Gastroesophageal sphincter (tissue), 4 donors: ENCODE measurements at regions not wholly inside any gene's neighbourhood (a gene's known extent, or its start where the extent isn't known, plus 50 kb on each side); places are given as distances from the start of the nearest gene placed in this dataset.

Experiments
- ATAC-seq: fragments of 150-250 bp; one replicate; pipeline ENCODE4 v1.9.1; 2016; ENCODE audit warnings: mild to moderate bottlenecking, moderate library complexity
- H3K27ac ChIP-seq, 4 donors: fragments of 200-600 bp; sonication (generic) in 3 of 4; 1 replicate in 3 of 4; 2 replicates in 1 of 4; pipeline ENCODE4 v1.5.1; 2016 to 2019
- H3K27me3 ChIP-seq: fragments of 200-600 bp; sonication (generic); one replicate; pipeline ENCODE4 v1.5.1; 2019
- H3K36me3 ChIP-seq, 2 donors: fragments of 200-600 bp; sonication (generic); one replicate each; pipeline ENCODE4 v1.5.1; 2019; ENCODE audit warnings: control low read depth in 1 of 2
- H3K4me1 ChIP-seq, 3 donors: fragments of 200-600 bp; sonication (generic); 1 replicate in 2 of 3; 2 replicates in 1 of 3; pipeline ENCODE4 v1.5.1; 2016 to 2019; ENCODE audit warnings: control low read depth in 2 of 3
- H3K4me3 ChIP-seq, 2 donors: fragments of 200-600 bp; sonication (generic); one replicate each; pipeline ENCODE4 v1.5.1; 2019; ENCODE audit warnings: mild to moderate bottlenecking in 1 of 2, moderate library complexity in 1 of 2
- H3K9me3 ChIP-seq, 3 donors: fragments of 200-600 bp; sonication (generic); one replicate each; pipeline ENCODE4 v1.5.1; 2017 to 2019; ENCODE audit warnings: control low read depth in 2 of 3
- EP300 ChIP-seq: sonication (generic); formaldehyde crosslinking; IDR thresholded peaks from one replicate; pipeline ENCODE4 v1.6.1; 2017; ENCODE audit warnings: antibody characterized with exemption, mild to moderate bottlenecking
- POLR2A ChIP-seq, 2 donors: fragments of 450-650 bp; IDR thresholded peaks; one replicate each; pipeline ENCODE4 v1.6.1; 2017; ENCODE audit warnings: antibody characterized with exemption in 2 of 2, mild to moderate bottlenecking in 2 of 2, moderate library complexity in 1 of 2
- POLR2AphosphoS5 ChIP-seq: sonication (generic); formaldehyde crosslinking; IDR thresholded peaks from one replicate; pipeline ENCODE4 v1.6.1; 2017; ENCODE audit warnings: antibody characterized with exemption
- WGBS, 2 donors: methylation state at CpG; one replicate each; pipeline ENCODE4 v1.1.5; 2018; ENCODE audit warnings: low coverage in 1 of 2; 5-methylcytosine and 5-hydroxymethylcytosine counted together
- TF ChIP-seq, protein P1 (sequence below), 4 experiments: fragments of 200-600 bp in 2 of 4; fragments of 450-650 bp in 2 of 4; sonication (generic) in 1 of 4; IDR thresholded peaks; one replicate each; pipeline ENCODE4 v1.5.1; 2017 to 2019; ENCODE audit warnings: antibody characterized with exemption in 4 of 4, mild to moderate bottlenecking in 2 of 4, moderate library complexity in 2 of 4

- 72 to 73% methylated on average over 3 of the region's 3 CpGs for WGBS, 2 donors
- no peaks in the 10 kb centered on the region for H3K36me3 ChIP-seq
Observed at GRCh38 chr18:47552783-47553182, 301.3 kb upstream of the SKOR2 start.

GRCh38 chr18:47550611-47551010 is 299.2 kb upstream of the SKOR2 start:
- Histone ChIP-seq H3K9me3 (no peaks in the 10 kb centered on the region), H3K27ac (no peak overlapping the region), H3K4me3 (no peak overlapping the region), H3K27me3 (peaks cover 11% of the 10 kb centered on the region), H3K36me3 (no peaks in the 10 kb centered on the region), H3K4me1 (no peaks in the 10 kb centered on the region)
- TF ChIP-seq POLR2A (IDR thresholded peaks at IDR 0.05), result no peak
- TF ChIP-seq, protein P1, sequence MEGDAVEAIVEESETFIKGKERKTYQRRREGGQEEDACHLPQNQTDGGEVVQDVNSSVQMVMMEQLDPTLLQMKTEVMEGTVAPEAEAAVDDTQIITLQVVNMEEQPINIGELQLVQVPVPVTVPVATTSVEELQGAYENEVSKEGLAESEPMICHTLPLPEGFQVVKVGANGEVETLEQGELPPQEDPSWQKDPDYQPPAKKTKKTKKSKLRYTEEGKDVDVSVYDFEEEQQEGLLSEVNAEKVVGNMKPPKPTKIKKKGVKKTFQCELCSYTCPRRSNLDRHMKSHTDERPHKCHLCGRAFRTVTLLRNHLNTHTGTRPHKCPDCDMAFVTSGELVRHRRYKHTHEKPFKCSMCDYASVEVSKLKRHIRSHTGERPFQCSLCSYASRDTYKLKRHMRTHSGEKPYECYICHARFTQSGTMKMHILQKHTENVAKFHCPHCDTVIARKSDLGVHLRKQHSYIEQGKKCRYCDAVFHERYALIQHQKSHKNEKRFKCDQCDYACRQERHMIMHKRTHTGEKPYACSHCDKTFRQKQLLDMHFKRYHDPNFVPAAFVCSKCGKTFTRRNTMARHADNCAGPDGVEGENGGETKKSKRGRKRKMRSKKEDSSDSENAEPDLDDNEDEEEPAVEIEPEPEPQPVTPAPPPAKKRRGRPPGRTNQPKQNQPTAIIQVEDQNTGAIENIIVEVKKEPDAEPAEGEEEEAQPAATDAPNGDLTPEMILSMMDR (IDR thresholded peaks at IDR 0.05), result no peak
- TF ChIP-seq EP300, result no peak
- TF ChIP-seq POLR2AphosphoS5, result no peak
- ATAC-seq, result no peak
- 25 to 86% methylated on average over 1 of the region's 2 CpGs for WGBS, 2 donors

More at GRCh38 chr18:47552783-47553182, 301.3 kb upstream of the SKOR2 start:
- Histone ChIP-seq H3K27me3 (peaks cover 10% of the 10 kb centered on the region), H3K4me1 (no peaks in the 10 kb centered on the region), H3K9me3 (no peaks in the 10 kb centered on the region), H3K4me3 (no peak overlapping the region), H3K27ac (no peak overlapping the region)
- TF ChIP-seq EP300 (no peak), POLR2AphosphoS5 (no peak), POLR2A (IDR thresholded peaks at IDR 0.05) (no peak)
- TF ChIP-seq, protein P1 (IDR thresholded peaks at IDR 0.05), result no peak
- no peak for ATAC-seq

DNA sequence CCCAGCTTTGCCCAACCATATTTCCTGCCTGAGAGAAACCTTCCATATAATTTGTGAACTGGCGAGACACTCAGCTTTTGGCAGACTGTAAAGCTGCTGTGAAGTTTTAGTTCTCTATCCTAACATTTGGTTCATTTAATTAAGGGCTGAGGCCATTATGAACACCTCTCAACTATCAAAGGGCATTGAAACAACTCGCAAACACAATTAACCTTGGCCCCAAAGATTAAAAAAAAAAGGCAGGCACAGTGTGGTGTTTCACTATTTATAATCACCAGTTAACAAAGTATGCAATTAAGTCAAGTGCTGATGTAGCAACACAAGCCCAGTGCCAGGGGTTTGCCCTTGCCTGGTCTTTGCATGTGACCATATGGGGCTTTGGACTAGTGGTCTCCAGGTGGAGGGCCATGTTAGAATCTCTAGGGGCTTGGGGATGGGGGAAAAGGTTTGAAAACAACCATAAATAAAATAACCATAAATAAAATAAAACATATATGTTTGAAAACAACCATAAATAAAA is 297.6 kb upstream of the SKOR2 start:
- H3K27ac ChIP-seq, result no peak overlapping the region
- H3K36me3 ChIP-seq, result no peaks in the 10 kb centered on the region
- no peaks in the 10 kb centered on the region for H3K4me1 ChIP-seq
- 29% methylated on average over 2 of the region's 2 CpGs; no CpG with 5 or more reads in 1 of the 2 donors for WGBS, 2 donors
- ATAC-seq, result no peak
- H3K4me3 ChIP-seq, result no peak overlapping the region
- no peak for TF ChIP-seq POLR2A (IDR thresholded peaks at IDR 0.05)
- TF ChIP-seq, protein P1 (IDR thresholded peaks at IDR 0.05), result no peak
- TF ChIP-seq POLR2AphosphoS5, result no peak
- TF ChIP-seq EP300, result no peak
- no peaks in the 10 kb centered on the region for H3K9me3 ChIP-seq
- peaks cover 14% of the 10 kb centered on the region for H3K27me3 ChIP-seq

DNA sequence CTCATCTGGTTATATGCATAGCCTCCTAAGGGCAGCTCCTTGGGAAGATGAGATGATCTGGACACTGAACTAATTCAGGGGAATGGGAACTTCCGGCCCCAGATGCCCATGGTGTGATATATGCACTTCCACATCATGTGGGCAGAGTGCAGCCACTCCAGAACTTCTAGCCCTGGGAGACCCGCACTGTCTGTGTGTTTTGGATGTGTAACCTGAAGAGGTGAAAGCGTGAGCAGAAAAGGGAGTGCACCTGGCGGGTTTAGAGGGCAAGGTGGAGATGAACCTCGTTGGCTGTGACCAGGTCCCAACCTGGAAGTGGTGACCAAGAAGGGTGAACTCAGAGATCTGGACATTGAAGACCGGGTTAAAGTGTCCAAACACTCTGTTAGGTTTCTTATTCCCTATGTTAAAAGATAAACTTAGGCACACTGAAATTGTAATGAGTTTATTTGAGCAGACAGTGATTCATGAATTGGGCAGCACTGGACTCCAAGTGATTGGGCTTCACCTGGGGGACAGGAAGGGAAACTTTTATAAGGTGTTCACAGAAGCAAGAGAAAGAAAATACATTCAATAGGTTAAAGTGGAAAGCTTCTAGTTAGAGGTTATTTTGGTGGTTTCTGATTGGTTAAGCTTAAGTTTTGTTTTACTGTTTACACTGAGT is 296.2 kb upstream of the SKOR2 start:
- H3K4me1 ChIP-seq, result no peaks in the 10 kb centered on the region
- ATAC-seq, result no peak
- WGBS, 2 donors, result 67 to 72% methylated on average over 1 to 3 of the region's 6 CpGs
- H3K27me3 ChIP-seq, result peaks cover 23% of the 10 kb centered on the region
- no peaks in the 10 kb centered on the region for H3K36me3 ChIP-seq
- TF ChIP-seq POLR2A (IDR thresholded peaks at IDR 0.05), result no peak
- no peak for TF ChIP-seq EP300
- no peak for TF ChIP-seq POLR2AphosphoS5
- TF ChIP-seq, protein P1 (IDR thresholded peaks at IDR 0.05), result no peak
- no peak overlapping the region for H3K27ac ChIP-seq
- no peak overlapping the region for H3K4me3 ChIP-seq
- no peaks in the 10 kb centered on the region for H3K9me3 ChIP-seq

GRCh38 chr18:47545613-47546012 is 294.2 kb upstream of the SKOR2 start:
- Histone ChIP-seq H3K9me3 (no peaks in the 10 kb centered on the region), H3K4me3 (no peak overlapping the region), H3K36me3 (no peaks in the 10 kb centered on the region), H3K4me1 (no peaks in the 10 kb centered on the region), H3K27ac (no peak overlapping the region), H3K27me3 (peaks cover 34% of the 10 kb centered on the region)
- 49 to 51% methylated on average over 5 of the region's 6 CpGs for WGBS, 2 donors
- TF ChIP-seq POLR2A (IDR thresholded peaks at IDR 0.05) (no peak), POLR2AphosphoS5 (no peak)
- ATAC-seq, result no peak
